SU-DHL-6 (cell line): ENCODE measurements at regions not wholly inside any gene's neighbourhood (a gene's known extent, or its start where the extent isn't known, plus 50 kb on each side); places are given as distances from the start of the nearest gene placed in this dataset.

Experiments used
- H2AFZ ChIP-seq: fragments of 200-600 bp; sonication (generic); 2 replicates; pipeline ENCODE4 v1.6.1; 2014; ENCODE audit warnings: low read depth, mild to moderate bottlenecking, moderate library complexity, mixed read lengths, antibody characterized with exemption, low read length; ENCODE audit not compliant: severe bottlenecking
- H3F3A ChIP-seq: fragments of 200-600 bp; shearing (Covaris generic); 2 replicates; pipeline ENCODE4 v1.6.0; 2016; ENCODE audit warnings: antibody characterized with exemption, mild to moderate bottlenecking; ENCODE audit not compliant: insufficient read depth
- H3K27ac ChIP-seq: fragments of 200-600 bp; sonication (generic); 2 replicates; pipeline ENCODE4 v1.5.1; 2016; ENCODE audit warnings: low read depth, mild to moderate bottlenecking, low read length, moderate library complexity, mixed read lengths
- H3K27me3 ChIP-seq: fragments of 200-600 bp; sonication (generic), shearing (Covaris generic); 2 replicates; pipeline ENCODE4 v1.6.0; 2014; ENCODE audit warnings: mild to moderate bottlenecking, low read length
- H3K36me3 ChIP-seq: fragments of 200-600 bp; sonication (generic); 2 replicates; pipeline ENCODE4 v1.6.1; 2014; ENCODE audit warnings: mild to moderate bottlenecking, low read length, mixed read lengths
- H3K4me2 ChIP-seq: fragments of 300-600, 200-600 bp; shearing (Covaris generic), sonication (generic); 2 replicates; pipeline ENCODE4 v1.6.0; 2014; ENCODE audit warnings: low read length, low read depth, mild to moderate bottlenecking; ENCODE audit not compliant: poor library complexity, severe bottlenecking
- H3K4me3 ChIP-seq: fragments of 200-600 bp; sonication (generic); 2 replicates; pipeline ENCODE4 v1.5.1; 2014; ENCODE audit warnings: antibody characterized with exemption, low read length, mild to moderate bottlenecking, mixed read lengths; ENCODE audit not compliant: insufficient read depth, poor library complexity, severe bottlenecking
- H3K79me2 ChIP-seq: fragments of 200-600 bp; sonication (generic); 2 replicates; pipeline ENCODE4 v1.6.1; 2014; ENCODE audit warnings: mild to moderate bottlenecking, low read length, moderate library complexity; ENCODE audit not compliant: insufficient read depth
- H3K9ac ChIP-seq: fragments of 200-600 bp; sonication (generic); 2 replicates; pipeline ENCODE4 v1.7.0; 2014; ENCODE audit warnings: mild to moderate bottlenecking, low read length
- H3K9me2 ChIP-seq: fragments of 200-600 bp; sonication (generic); replicated peaks from 2 replicates; pipeline ENCODE4 v1.6.1; 2014; ENCODE audit warnings: low read length; ENCODE audit not compliant: insufficient read depth
- H3K9me3 ChIP-seq: fragments of 200-600 bp; sonication (generic); 2 replicates; pipeline ENCODE4 v1.6.1; 2014; ENCODE audit warnings: low read length, mixed read lengths; ENCODE audit not compliant: insufficient read depth
- H4K20me1 ChIP-seq: fragments of 200-600 bp; sonication (generic); 2 replicates; pipeline ENCODE4 v1.6.1; 2014; ENCODE audit warnings: low read depth, mild to moderate bottlenecking, antibody characterized with exemption, low read length, moderate library complexity, mixed read lengths
- EZH2phosphoT487 ChIP-seq: fragments of 200-600 bp; sonication (generic), shearing (Covaris generic); conservative IDR thresholded peaks from 2 replicates; pipeline ENCODE4 v1.6.1; 2018; ENCODE audit warnings: mild to moderate bottlenecking, antibody characterized with exemption, low read length, moderate library complexity, mixed read lengths
- TF ChIP-seq, protein P1 (sequence below): fragments of 200-600 bp; sonication (generic); IDR thresholded peaks from one replicate; pipeline ENCODE4 v1.5.1; 2017; ENCODE audit warnings: antibody characterized with exemption, mild to moderate bottlenecking, low read length, moderate library complexity; ENCODE audit not compliant: insufficient read depth, poor library complexity, severe bottlenecking

DNA sequence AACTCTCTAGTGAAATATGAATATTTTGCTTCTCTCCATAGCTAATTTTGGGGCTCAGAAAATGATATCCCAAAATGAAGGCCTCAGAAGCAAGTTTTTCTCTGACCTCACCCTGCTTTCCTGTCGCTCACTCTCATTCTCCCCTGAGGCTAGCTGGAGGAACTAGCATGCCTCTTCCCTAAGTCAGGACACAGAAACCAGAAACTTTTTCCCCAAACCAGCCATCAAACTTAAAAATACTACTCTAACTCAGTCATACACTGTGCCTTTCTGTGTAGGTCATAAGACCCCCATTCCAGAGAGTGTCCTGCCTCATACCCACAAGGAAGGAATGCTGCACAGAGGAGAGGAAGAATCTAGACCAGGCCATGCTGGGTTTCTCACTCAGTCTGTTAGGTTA, 329.6 kb downstream of the PCDH20 start:
- Histone ChIP-seq H2AFZ (no peak overlapping the region), H3K27ac (no peak overlapping the region), H4K20me1 (no peaks in the 10 kb centered on the region), H3F3A (no peaks in the 10 kb centered on the region), H3K4me2 (no peak overlapping the region), H3K27me3 (no peaks in the 10 kb centered on the region), H3K9me3 (no peaks in the 10 kb centered on the region), H3K4me3 (no peak overlapping the region), H3K79me2 (no peaks in the 10 kb centered on the region), H3K36me3 (no peaks in the 10 kb centered on the region), H3K9me2 (no peaks in the 10 kb centered on the region), H3K9ac (no peak overlapping the region)
- TF ChIP-seq, protein P1, sequence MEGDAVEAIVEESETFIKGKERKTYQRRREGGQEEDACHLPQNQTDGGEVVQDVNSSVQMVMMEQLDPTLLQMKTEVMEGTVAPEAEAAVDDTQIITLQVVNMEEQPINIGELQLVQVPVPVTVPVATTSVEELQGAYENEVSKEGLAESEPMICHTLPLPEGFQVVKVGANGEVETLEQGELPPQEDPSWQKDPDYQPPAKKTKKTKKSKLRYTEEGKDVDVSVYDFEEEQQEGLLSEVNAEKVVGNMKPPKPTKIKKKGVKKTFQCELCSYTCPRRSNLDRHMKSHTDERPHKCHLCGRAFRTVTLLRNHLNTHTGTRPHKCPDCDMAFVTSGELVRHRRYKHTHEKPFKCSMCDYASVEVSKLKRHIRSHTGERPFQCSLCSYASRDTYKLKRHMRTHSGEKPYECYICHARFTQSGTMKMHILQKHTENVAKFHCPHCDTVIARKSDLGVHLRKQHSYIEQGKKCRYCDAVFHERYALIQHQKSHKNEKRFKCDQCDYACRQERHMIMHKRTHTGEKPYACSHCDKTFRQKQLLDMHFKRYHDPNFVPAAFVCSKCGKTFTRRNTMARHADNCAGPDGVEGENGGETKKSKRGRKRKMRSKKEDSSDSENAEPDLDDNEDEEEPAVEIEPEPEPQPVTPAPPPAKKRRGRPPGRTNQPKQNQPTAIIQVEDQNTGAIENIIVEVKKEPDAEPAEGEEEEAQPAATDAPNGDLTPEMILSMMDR, result no peak
- no peak for TF ChIP-seq EZH2phosphoT487

DNA sequence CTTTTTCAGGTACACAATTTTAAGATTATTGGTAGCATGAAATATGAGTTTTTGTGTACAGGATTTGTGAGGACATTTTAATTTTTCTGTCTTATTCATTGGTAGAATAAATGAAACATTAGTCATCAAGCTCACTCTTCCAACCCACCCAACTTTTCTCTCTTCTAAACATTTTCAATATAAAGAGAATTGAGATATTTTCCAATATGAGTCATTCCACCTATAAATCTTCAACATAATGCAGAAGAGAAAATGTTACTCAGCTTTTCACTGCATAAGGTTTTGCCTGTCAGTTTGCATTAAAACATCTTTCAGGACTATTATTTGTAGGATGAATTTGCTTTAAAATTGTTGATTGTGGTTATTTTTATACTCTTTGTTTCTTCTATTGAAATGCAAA, 330.7 kb downstream of the PCDH20 start:
- no peaks in the 10 kb centered on the region for H3K27me3 ChIP-seq
- no peak overlapping the region for H3K27ac ChIP-seq
- no peak overlapping the region for H3K4me3 ChIP-seq
- H3K9me3 ChIP-seq, result no peaks in the 10 kb centered on the region
- no peaks in the 10 kb centered on the region for H4K20me1 ChIP-seq
- no peak overlapping the region for H2AFZ ChIP-seq
- no peaks in the 10 kb centered on the region for H3K36me3 ChIP-seq
- H3K4me2 ChIP-seq, result no peak overlapping the region
- no peaks in the 10 kb centered on the region for H3K79me2 ChIP-seq
- no peak overlapping the region for H3K9ac ChIP-seq
- H3K9me2 ChIP-seq, result no peaks in the 10 kb centered on the region
- TF ChIP-seq, protein P1, result no peak
- TF ChIP-seq EZH2phosphoT487, result no peak
- H3F3A ChIP-seq, result no peaks in the 10 kb centered on the region

DNA sequence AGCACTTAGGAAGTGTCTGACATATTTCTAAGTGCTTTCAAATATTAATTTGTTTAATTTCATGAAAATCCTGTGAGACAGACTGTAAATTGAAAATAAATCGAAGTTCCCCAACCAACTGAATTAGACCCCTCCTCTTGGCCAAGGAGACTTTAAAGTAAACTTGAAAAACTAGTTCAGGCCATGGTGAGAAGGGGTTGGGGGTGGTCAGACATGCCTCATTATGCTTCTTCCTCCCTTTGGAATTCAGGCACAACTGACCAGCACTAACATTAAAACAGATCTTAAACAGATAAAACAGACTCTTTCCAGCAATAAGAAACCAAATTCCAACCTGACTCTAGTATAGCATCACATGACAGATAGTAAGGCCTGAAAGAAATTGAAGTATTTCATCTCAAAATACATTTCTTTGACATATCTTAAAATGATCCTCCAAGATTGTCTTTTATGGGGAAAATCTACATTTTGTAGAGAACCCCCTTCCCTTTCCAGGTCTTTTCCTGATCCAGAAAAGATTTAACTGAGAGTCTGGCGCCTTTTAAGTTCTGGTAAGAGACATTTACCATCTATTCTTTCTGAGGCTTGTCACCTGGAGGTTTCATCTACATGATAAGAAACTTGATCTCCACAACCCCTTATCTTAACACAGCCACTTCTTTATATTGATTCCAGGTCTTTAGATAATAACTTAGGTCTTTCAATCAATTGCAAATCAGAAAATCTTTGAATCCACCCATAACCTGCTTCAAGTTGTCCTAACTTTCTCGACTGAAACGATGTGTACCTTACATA, 336.5 kb downstream of the PCDH20 start:
- H3K9me3 ChIP-seq, result no peaks in the 10 kb centered on the region
- H3K4me2 ChIP-seq, result no peak overlapping the region
- no peaks in the 10 kb centered on the region for H4K20me1 ChIP-seq
- H3K4me3 ChIP-seq, result no peak overlapping the region
- H3K27me3 ChIP-seq, result no peaks in the 10 kb centered on the region
- H2AFZ ChIP-seq, result no peak overlapping the region
- no peak overlapping the region for H3K27ac ChIP-seq
- H3K79me2 ChIP-seq, result no peaks in the 10 kb centered on the region
- no peaks in the 10 kb centered on the region for H3K36me3 ChIP-seq
- TF ChIP-seq, protein P1, result no peak
- no peak for TF ChIP-seq EZH2phosphoT487
- no peaks in the 10 kb centered on the region for H3F3A ChIP-seq
- H3K9me2 ChIP-seq, result no peaks in the 10 kb centered on the region
- no peak overlapping the region for H3K9ac ChIP-seq
